ENCODE measurements at regions not wholly inside any gene's neighbourhood (a gene's known extent, or its start where the extent isn't known, plus 50 kb on each side); places are given as distances from the start of the nearest gene placed in this dataset.

- TF ChIP-seq, protein P1, sequence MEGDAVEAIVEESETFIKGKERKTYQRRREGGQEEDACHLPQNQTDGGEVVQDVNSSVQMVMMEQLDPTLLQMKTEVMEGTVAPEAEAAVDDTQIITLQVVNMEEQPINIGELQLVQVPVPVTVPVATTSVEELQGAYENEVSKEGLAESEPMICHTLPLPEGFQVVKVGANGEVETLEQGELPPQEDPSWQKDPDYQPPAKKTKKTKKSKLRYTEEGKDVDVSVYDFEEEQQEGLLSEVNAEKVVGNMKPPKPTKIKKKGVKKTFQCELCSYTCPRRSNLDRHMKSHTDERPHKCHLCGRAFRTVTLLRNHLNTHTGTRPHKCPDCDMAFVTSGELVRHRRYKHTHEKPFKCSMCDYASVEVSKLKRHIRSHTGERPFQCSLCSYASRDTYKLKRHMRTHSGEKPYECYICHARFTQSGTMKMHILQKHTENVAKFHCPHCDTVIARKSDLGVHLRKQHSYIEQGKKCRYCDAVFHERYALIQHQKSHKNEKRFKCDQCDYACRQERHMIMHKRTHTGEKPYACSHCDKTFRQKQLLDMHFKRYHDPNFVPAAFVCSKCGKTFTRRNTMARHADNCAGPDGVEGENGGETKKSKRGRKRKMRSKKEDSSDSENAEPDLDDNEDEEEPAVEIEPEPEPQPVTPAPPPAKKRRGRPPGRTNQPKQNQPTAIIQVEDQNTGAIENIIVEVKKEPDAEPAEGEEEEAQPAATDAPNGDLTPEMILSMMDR (IDR thresholded peaks at IDR 0.05), result no peak
- no peak for TF ChIP-seq POLR2A (IDR thresholded peaks at IDR 0.05)
Measured at GRCh38 chr1:87644033-87644578, 315.4 kb downstream of the LMO4 start.

Data from lower leg skin (tissue), 3 donors.